IMR-90 (cell line): ENCODE measurements at regions not wholly inside any gene's neighbourhood (a gene's known extent, or its start where the extent isn't known, plus 50 kb on each side); places are given as distances from the start of the nearest gene placed in this dataset.

Source experiments
- BHLHE40 ChIP-seq: fragments of 150-350 bp; IDR thresholded peaks from 2 replicates; pipeline ENCODE4 v1.6.1; 2016; ENCODE audit warnings: mild to moderate bottlenecking, low read depth, low read length
- CEBPB ChIP-seq: IDR thresholded peaks from 2 replicates; pipeline ENCODE4 v1.6.1; 2012; ENCODE audit warnings: low read depth, low read length, improper control_type of control experiment
- CTCF ChIP-seq: conservative IDR thresholded peaks from 2 replicates; pipeline ENCODE4 v1.5.1; 2012; ENCODE audit warnings: mild to moderate bottlenecking, low read depth, low read length, improper control_type of control experiment
- ELK1 ChIP-seq: fragments of 150-350 bp; IDR thresholded peaks from 2 replicates; pipeline ENCODE4 v1.6.1; 2016; ENCODE audit warnings: low read depth, mild to moderate bottlenecking, low read length, moderate library complexity, borderline replicate concordance
- MAFK ChIP-seq: IDR thresholded peaks from 2 replicates; pipeline ENCODE4 v1.6.1; 2012; ENCODE audit warnings: low read depth, low read length, improper control_type of control experiment
- MAZ ChIP-seq: IDR thresholded peaks from 2 replicates; pipeline ENCODE4 v1.6.1; 2012; ENCODE audit warnings: low read depth, mild to moderate bottlenecking, low read length, improper control_type of control experiment, moderate library complexity, borderline replicate concordance
- MXI1 ChIP-seq: IDR thresholded peaks from 2 replicates; pipeline ENCODE4 v1.6.1; 2012; ENCODE audit warnings: low read depth, mild to moderate bottlenecking, low read length, moderate library complexity, borderline replicate concordance
- NFE2L2 ChIP-seq: fragments of 150-350 bp; IDR thresholded peaks from 2 replicates; pipeline ENCODE4 v1.6.1; 2016; ENCODE audit warnings: low read depth, mild to moderate bottlenecking, low read length
- POLR2A ChIP-seq: IDR thresholded peaks from 2 replicates; pipeline ENCODE4 v1.6.1; 2012; ENCODE audit warnings: mild to moderate bottlenecking, low read depth, low read length
- RAD21 ChIP-seq: IDR thresholded peaks from 2 replicates; pipeline ENCODE4 v1.6.1; 2012; ENCODE audit warnings: low read length, improper control_type of control experiment
- RFX5 ChIP-seq: IDR thresholded peaks from 2 replicates; pipeline ENCODE4 v1.8.0; 2012; ENCODE audit warnings: low read depth, mild to moderate bottlenecking, low read length, moderate library complexity

GRCh38 chr20:48378976-48379675 is 448.7 kb downstream of the PREX1 start:
- no peak for TF ChIP-seq POLR2A
- TF ChIP-seq CTCF = no peak
- TF ChIP-seq MAZ = no peak
- no peak for TF ChIP-seq RAD21
- TF ChIP-seq MXI1 = no peak
- no peak for TF ChIP-seq CEBPB
- TF ChIP-seq RFX5 = no peak
- TF ChIP-seq BHLHE40 = no peak
- TF ChIP-seq NFE2L2 = no peak
- TF ChIP-seq ELK1 = no peak
- TF ChIP-seq MAFK = no peak
